ENCODE measurements at regions not wholly inside any gene's neighbourhood (a gene's known extent, or its start where the extent isn't known, plus 50 kb on each side); places are given as distances from the start of the nearest gene placed in this dataset.

DNA sequence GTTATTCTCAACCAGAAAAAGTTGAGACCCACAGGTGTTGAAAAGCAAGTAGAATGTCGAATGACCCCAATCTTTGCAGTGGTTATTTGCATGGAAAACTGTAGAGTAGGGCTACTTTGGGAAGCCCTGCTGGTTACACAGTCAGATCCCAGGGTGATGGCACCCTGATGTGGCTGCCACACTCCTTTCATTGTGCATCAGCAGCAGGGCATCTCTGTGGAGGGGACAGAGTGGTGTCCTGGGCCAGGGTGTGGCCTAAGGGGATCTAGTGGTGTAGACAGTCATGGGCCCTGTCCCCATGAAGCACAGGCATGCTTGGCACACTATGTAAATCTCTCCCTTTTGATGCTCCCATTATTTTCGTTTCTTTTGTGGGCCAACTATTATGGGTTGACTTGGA is 199.4 kb upstream of the NAV2 start:
- TF ChIP-seq TAF1 (IDR thresholded peaks at IDR 0.05; ENCODE audit: low read depth): no peak
- TF ChIP-seq TEAD4 (IDR thresholded peaks at IDR 0.05): no peak
- TF ChIP-seq RAD21 (IDR thresholded peaks at IDR 0.05; ENCODE audit: low read depth): no peak
- TF ChIP-seq, protein P1, sequence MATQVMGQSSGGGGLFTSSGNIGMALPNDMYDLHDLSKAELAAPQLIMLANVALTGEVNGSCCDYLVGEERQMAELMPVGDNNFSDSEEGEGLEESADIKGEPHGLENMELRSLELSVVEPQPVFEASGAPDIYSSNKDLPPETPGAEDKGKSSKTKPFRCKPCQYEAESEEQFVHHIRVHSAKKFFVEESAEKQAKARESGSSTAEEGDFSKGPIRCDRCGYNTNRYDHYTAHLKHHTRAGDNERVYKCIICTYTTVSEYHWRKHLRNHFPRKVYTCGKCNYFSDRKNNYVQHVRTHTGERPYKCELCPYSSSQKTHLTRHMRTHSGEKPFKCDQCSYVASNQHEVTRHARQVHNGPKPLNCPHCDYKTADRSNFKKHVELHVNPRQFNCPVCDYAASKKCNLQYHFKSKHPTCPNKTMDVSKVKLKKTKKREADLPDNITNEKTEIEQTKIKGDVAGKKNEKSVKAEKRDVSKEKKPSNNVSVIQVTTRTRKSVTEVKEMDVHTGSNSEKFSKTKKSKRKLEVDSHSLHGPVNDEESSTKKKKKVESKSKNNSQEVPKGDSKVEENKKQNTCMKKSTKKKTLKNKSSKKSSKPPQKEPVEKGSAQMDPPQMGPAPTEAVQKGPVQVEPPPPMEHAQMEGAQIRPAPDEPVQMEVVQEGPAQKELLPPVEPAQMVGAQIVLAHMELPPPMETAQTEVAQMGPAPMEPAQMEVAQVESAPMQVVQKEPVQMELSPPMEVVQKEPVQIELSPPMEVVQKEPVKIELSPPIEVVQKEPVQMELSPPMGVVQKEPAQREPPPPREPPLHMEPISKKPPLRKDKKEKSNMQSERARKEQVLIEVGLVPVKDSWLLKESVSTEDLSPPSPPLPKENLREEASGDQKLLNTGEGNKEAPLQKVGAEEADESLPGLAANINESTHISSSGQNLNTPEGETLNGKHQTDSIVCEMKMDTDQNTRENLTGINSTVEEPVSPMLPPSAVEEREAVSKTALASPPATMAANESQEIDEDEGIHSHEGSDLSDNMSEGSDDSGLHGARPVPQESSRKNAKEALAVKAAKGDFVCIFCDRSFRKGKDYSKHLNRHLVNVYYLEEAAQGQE (IDR thresholded peaks at IDR 0.05; ENCODE audit: low read depth): no peak
- TF ChIP-seq YY1 (IDR thresholded peaks at IDR 0.05; ENCODE audit: low read depth): no peak

- TF ChIP-seq EGR1 (IDR thresholded peaks at IDR 0.05): no peak
- TF ChIP-seq FOXM1 (IDR thresholded peaks at IDR 0.05; ENCODE audit: borderline replicate concordance, low read depth): no peak
- no peak for TF ChIP-seq EP300 (IDR thresholded peaks at IDR 0.05; ENCODE audit: borderline replicate concordance)
- TF ChIP-seq, protein P2, sequence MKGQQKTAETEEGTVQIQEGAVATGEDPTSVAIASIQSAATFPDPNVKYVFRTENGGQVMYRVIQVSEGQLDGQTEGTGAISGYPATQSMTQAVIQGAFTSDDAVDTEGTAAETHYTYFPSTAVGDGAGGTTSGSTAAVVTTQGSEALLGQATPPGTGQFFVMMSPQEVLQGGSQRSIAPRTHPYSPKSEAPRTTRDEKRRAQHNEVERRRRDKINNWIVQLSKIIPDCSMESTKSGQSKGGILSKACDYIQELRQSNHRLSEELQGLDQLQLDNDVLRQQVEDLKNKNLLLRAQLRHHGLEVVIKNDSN (IDR thresholded peaks at IDR 0.05): no peak
- TF ChIP-seq CREB1 (IDR thresholded peaks at IDR 0.05; ENCODE audit: low read depth): no peak
Observed at GRCh38 chr11:19512618-19513017, 200.0 kb upstream of the NAV2 start.

DNA sequence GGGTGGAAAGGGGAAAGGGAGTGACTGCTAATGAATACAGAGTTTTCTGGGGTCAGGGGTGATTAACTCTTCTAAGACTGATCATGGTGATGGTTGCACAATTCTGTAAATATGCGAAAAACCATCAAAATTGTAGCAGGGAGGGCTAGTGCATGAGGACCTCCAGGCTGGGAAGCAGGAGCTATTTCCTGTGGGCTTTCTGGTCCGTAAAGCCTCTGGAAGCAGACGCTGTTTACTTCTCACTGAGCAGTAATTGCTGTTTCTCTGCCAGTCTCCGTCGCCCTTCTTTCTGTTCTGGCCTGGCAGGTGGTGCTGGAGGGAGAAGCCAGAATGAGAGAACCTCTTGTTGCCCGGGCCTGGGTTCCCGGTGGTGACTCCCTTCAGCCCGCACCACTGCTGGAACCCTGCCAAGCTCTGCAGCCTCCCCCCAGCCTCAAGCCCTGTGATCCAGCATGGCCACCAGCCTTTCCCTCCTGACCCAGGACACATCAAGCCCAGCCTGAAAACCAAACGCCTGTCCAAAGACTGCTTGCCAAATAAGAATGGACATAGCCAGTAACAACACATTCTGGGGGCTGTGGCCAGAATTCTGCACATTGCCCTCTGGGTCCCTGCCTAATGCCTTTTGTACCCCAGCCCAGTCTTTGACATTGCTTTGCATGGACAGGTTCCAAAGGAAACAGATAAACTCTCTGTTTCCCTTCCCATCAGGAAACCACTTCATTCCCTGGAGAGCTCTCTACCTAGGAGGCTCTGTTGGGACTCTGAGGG is 201.0 kb upstream of the NAV2 start:
- TF ChIP-seq EGR1 (IDR thresholded peaks at IDR 0.05): no peak
- no peak for TF ChIP-seq ZBTB7A (IDR thresholded peaks at IDR 0.05; ENCODE audit: low read depth)

GRCh38 chr11:19511066-19511412 is 201.6 kb upstream of the NAV2 start:
- TF ChIP-seq TAF1 (IDR thresholded peaks at IDR 0.05; ENCODE audit: low read depth) (no peak), CEBPB (IDR thresholded peaks at IDR 0.05) (no peak), YY1 (IDR thresholded peaks at IDR 0.05; ENCODE audit: low read depth) (no peak)

DNA sequence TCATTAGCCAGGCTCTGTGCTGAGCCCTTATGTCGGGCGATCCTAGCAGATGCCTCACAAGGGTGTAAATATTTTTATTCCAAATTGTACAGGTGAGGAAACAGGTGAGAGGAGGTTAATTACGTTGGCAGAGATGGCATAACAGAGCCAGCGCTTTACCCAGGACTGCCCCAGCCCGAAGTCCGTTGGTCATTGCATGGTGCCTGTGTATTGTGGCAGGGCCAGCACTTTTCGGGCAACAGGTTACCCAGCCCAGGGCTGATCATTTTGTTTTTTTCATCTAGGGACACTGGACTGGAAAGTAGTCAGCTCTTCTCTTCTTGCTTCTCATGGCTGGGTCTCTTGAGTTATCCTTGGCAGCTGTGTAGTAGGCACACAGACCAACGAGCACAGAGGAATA is 202.2 kb upstream of the NAV2 start:
- TF ChIP-seq TCF12 (IDR thresholded peaks at IDR 0.05; ENCODE audit: low read depth) (no peak), EP300 (IDR thresholded peaks at IDR 0.05; ENCODE audit: borderline replicate concordance) (no peak), NFIC (IDR thresholded peaks at IDR 0.05) (no peak), YY1 (IDR thresholded peaks at IDR 0.05; ENCODE audit: low read depth) (no peak), CEBPB (IDR thresholded peaks at IDR 0.05) (no peak), CREB1 (IDR thresholded peaks at IDR 0.05; ENCODE audit: low read depth) (no peak), ZBTB7A (IDR thresholded peaks at IDR 0.05; ENCODE audit: low read depth) (no peak), RAD21 (IDR thresholded peaks at IDR 0.05; ENCODE audit: low read depth) (no peak), EGR1 (IDR thresholded peaks at IDR 0.05) (no peak), TAF1 (IDR thresholded peaks at IDR 0.05; ENCODE audit: low read depth) (no peak), FOXM1 (IDR thresholded peaks at IDR 0.05; ENCODE audit: borderline replicate concordance, low read depth) (no peak)
- TF ChIP-seq, protein P1 (IDR thresholded peaks at IDR 0.05; ENCODE audit: low read depth): no peak
- TF ChIP-seq, protein P2 (IDR thresholded peaks at IDR 0.05): no peak
- TF ChIP-seq, protein P3, sequence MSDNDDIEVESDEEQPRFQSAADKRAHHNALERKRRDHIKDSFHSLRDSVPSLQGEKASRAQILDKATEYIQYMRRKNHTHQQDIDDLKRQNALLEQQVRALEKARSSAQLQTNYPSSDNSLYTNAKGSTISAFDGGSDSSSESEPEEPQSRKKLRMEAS (IDR thresholded peaks at IDR 0.05): no peak

GRCh38 chr11:19509215-19509614 is 203.4 kb upstream of the NAV2 start:
- TF ChIP-seq, protein P2 (IDR thresholded peaks at IDR 0.05): no peak

DNA sequence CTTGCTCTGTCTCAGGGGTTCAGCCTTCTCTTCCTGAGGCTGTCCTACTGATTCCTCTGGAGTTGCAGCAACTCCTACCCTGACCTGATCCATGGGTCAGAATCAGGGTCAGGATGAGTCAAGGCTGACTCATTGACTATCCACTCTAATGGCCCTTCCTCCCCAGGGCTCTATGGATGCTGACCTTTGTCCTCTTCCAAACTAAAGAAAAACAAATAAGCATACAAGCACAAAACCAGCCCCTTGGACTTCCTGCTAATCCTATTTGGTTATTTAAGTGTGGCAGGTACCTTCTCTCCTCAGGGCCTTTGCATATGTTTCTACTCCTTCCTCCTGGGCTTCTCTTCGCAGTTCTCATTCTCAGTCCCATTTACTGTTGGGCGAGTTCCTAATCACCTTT is 204.5 kb upstream of the NAV2 start:
- TF ChIP-seq ZBTB7A (IDR thresholded peaks at IDR 0.05; ENCODE audit: low read depth): no peak

Measured in Ishikawa (cell line).